G401.6 (cell line): ENCODE measurements at regions not wholly inside any gene's neighbourhood (a gene's known extent, or its start where the extent isn't known, plus 50 kb on each side); places are given as distances from the start of the nearest gene placed in this dataset.

ENCODE experiments used
- FAIRE-seq: peaks from 2 replicates; lab custom pipeline; 2012; peaks lifted over from hg19 to GRCh38; lab: Jason Lieb, UNC

GRCh38 chr18:22674272-22674671 is 256.6 kb upstream of the CTAGE1 start:
- no peak for FAIRE-seq

DNA sequence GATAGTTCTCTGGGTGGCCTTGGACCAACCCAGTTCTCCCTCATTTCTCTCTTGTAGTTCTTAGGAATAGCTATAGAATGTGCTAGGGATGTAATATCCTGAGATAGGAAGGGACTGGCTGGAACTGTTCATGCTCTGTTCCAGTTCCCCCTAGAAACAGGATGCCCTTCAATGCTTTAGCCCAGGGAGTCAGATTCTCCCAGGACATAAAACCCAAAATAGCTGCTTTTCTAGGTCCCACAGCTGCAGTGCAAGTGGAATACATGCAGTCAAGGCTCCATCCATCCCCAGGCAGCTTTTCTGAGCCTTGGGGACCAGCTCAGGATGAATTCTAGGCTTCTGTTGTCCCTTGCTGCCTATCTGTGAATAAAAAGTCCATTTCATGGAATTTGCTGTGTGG is 257.3 kb upstream of the CTAGE1 start:
- FAIRE-seq: no peak

DNA sequence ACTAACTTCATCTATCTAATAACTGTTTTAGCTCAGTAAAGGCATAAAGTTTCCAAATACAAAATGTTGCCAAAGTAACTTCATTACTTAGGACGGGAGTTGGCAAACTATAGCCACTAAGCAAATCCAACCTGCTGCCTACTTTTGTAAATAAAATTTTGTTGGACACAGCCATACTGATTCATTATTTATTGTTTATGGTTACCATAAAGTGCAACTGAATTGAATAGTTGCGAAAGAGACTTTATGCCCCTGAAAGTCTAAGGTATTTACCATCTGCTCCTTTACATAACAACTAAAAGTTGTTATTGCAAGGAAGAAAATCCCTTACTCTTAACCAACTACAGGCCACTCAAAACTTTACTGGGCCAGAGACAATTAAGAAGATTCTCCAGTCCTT is 256.7 kb upstream of the RBBP8 start:
- no peak for FAIRE-seq

DNA sequence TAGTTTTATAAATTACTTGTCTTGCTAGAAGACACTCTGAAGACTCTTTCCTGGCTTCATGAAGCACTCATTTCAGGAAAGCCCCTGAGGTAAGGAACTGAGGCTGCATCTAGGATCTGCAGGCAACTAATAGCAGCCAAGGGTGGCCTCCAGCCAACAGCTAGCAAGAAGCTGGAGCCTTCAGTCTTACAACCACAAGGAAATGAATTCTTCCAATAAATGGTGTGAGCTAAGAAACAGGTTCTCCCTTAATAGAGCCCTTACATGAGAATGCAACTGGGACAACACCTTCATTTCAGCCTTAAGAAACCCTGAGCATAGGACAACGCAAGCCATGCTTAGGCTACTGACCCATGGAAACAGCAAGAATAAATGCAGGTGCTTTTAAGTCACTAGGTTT is 254.6 kb upstream of the RBBP8 start:
- no peak for FAIRE-seq

- FAIRE-seq: no peak
Measured at GRCh38 chr18:22680944-22681343, 252.2 kb upstream of the RBBP8 start.

GRCh38 chr18:22681908-22682307 is 251.2 kb upstream of the RBBP8 start:
- no peak for FAIRE-seq

GRCh38 chr18:22682720-22683119 is 250.4 kb upstream of the RBBP8 start:
- FAIRE-seq: no peak

GRCh38 chr18:22683196-22683676 is 249.9 kb upstream of the RBBP8 start:
- FAIRE-seq: no peak

DNA sequence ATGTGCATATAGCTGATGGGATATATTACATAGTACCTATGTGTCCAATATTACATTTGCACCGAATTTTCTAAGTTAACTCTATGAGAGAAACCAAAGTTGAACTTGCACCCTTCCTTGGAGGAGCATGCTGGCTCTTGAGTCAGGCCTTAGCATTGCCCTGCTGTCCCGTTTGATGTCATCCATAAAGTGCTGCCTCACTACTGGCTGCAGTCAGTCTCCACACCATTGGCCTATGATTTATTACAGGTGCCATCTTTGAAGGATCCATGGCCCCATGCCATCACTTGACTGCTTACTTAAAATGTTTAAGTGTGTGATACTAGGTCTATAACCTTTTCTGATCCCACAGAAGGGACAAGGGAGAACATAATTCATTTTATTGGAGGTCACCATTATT is 249.3 kb upstream of the RBBP8 start:
- no peak for FAIRE-seq

DNA sequence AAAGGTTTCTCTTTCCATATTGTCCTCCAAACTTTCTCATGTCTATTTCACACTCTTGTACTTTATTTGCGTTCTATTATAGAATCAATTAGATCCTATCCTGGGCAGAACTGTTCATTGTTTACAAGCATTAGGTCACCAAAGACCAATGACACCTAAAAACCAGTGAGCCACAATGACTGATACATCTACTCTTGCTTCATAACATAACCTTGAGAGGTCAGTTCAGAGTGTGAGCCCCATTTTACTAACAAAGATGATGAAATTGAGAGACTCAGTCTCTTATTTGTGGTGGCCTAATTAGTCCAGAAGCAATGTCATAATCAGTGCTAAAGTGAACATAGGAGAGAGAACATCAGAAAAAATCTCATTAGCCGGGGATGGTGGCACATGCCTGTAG is 248.9 kb upstream of the RBBP8 start:
- FAIRE-seq: no peak

GRCh38 chr18:22685788-22686187 is 247.3 kb upstream of the RBBP8 start:
- FAIRE-seq: no peak

DNA sequence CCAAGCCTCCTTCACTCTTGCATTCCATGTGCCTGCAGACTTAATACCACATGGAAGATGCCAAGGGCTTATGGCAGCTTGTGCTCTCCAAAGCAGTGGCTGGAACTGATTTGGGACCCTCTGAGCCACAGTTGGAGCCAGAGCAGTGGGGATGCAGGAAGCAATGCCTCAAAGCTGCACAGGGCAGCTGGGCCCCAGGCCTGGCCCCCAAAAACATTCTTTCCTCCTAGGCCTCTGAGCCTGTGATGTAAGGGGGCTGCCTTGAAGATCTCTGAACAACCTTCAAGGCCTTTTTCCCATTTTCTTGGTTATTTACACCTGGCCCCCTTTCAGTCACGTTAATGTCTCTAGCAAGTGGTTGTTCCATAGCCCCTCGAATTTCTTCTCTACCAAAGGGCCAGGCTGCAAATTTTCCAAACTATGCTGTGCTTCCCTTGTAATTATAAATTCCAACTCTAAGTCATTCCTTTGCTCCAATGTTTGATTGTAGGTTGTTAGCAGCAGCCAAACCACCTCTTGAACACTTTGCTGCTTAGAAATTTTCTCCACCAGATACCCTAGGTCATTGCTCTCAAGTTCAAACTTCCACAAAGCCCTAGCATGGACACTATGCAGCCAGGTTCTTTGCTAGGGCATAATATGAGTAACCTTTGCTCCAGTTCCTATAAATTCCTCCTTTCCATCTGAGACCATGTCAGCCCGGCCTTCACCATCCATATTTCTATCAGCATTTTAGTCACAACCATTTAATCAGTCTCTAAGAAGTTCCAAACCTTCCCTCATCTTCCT is 245.0 kb upstream of the RBBP8 start:
- no peak for FAIRE-seq

DNA sequence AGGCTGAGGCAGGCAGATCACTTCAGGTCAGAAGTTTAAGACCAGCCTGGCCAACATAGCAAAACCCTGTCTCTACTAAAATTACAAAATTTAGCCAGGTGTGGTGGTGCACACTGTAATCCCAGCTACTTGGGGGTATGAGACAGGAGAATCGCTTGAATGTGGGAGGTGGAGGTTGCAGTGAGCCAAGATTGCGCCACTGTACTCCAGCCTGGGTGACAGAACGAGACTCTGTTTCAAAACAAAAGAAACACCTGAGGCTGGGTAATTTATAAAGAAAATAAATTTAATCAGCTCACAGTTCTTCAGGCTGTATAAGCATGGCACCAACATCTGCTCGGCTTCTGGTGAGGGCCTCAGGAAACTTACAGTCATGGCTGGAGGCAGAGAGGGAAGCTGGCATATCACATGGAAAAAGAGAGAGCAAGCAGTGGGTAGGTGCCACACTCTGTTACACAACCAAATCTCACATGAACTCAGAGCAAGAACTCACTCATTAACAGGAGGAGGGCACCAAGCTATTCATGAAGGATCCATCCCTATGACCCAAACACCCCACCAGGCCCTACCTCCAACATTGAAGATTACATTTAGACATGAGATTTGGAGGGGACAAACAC is 244.1 kb upstream of the RBBP8 start:
- FAIRE-seq: no peak

- no peak for FAIRE-seq
Measured at GRCh38 chr18:22689712-22690111, 243.4 kb upstream of the RBBP8 start.

- FAIRE-seq: no peak
Measured at GRCh38 chr18:22690556-22690955, 242.6 kb upstream of the RBBP8 start.

GRCh38 chr18:22691946-22692710 is 241.0 kb upstream of the RBBP8 start:
- no peak for FAIRE-seq

- FAIRE-seq: no peak
Measured at GRCh38 chr18:22694954-22695353, 238.2 kb upstream of the RBBP8 start.

GRCh38 chr18:22695674-22696073 is 237.5 kb upstream of the RBBP8 start:
- FAIRE-seq: no peak

DNA sequence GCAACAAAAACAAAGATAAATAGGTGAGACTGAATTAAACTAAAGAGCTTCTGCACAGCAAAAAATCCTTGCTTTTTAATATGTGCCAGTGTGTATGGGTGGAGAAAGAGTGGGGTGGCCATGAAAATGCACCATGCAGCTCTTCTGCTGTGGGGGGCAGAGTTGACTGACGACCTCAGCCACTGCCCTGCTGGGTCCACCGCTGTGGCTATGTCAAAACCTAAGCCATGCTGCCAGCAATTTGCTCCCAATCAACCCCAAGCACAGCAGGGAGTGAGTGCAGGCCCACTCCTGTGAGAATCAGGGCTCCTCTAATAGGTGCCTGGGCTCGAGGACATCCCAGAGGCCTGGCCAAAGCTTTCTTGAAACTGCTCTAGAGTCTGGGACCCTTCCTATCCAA is 235.6 kb upstream of the RBBP8 start:
- FAIRE-seq: no peak

GRCh38 chr18:22698711-22699110 is 234.4 kb upstream of the RBBP8 start:
- FAIRE-seq: no peak

- no peak for FAIRE-seq
Measured at GRCh38 chr18:22699629-22700028, 233.5 kb upstream of the RBBP8 start.

GRCh38 chr18:22700920-22701319 is 232.2 kb upstream of the RBBP8 start:
- peak; percentile 95 for FAIRE-seq

GRCh38 chr18:22701326-22701725 is 231.8 kb upstream of the RBBP8 start:
- FAIRE-seq: no peak
